Activated B cell treated with CpG ODN at 0.5 μM for 24 hours (primary cell): ENCODE measurements at regions not wholly inside any gene's neighbourhood (a gene's known extent, or its start where the extent isn't known, plus 50 kb on each side); places are given as distances from the start of the nearest gene placed in this dataset.

Source experiments
- ATAC-seq: fragments of 200-7000 bp; cut with Tn5 transposase; one replicate; pipeline ENCODE4 v1.10.0; 2021; ENCODE audit warnings: low read depth, mild to moderate bottlenecking, moderate library complexity
- CTCF ChIA-PET: fragments of 350-600 bp; sonication (Branson Sonifier 250); formaldehyde crosslinking; loops from one replicate; lab custom pipeline; 2021; ENCODE audit warnings: antibody characterized with exemption; lab: Charles Lee
- POLR2A ChIA-PET: fragments of 350-600 bp; sonication (Branson Sonifier 250); formaldehyde crosslinking; loops from one replicate; lab custom pipeline; 2021; ENCODE audit warnings: antibody characterized with exemption; lab: Charles Lee
- DNase-seq: peaks from one replicate; pipeline ENCODE4 v3.0.0; 2022
- H3K27ac Mint-ChIP-seq: one replicate; pipeline ENCODE4 v1.8.0; 2020; ENCODE audit warnings: mixed read lengths
- H3K27me3 Mint-ChIP-seq: one replicate; pipeline ENCODE4 v1.8.0; 2021; ENCODE audit warnings: mixed read lengths
- H3K36me3 Mint-ChIP-seq: one replicate; pipeline ENCODE4 v1.8.0; 2021; ENCODE audit warnings: low read depth, mixed read lengths
- H3K4me1 Mint-ChIP-seq: one replicate; pipeline ENCODE4 v1.8.0; 2021; ENCODE audit warnings: mixed read lengths
- H3K4me3 Mint-ChIP-seq: one replicate; pipeline ENCODE4 v1.8.0; 2020; ENCODE audit warnings: mild to moderate bottlenecking, mixed read lengths
- H3K9me3 Mint-ChIP-seq: one replicate; pipeline ENCODE4 v1.8.0; 2020; ENCODE audit warnings: mixed read lengths
- intact Hi-C: fragments of 100-400 bp; cut with micrococcal nuclease; formaldehyde crosslinking; loops from one replicate; pipeline ENCODE4 v1.15.1; 2024
- TF ChIP-seq, protein P1 (sequence below): fragments of 200-600 bp; IDR thresholded peaks from one replicate; pipeline ENCODE4 v1.8.0; 2022; ENCODE audit warnings: antibody characterized with exemption, mild to moderate bottlenecking

DNA sequence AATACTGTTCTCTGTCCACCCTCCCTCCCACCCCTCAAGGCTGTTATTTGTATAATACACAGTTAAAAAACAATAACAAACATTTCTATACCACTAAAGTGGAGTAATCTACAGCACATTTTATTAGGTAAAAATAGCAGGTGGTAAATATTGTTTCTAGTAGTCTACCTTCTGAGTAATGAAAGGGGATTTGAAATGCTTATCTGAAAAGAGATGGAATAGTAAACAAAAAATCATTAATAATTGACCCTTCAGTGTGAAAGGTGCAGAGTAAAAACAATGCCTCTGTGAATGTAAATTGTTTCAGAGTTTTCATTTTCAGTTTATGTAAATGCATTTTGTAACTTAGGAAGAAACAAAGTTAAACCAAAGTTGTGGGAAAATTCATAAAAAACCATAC lies 321.2 kb downstream of the SLC16A7 start:
- no peak overlapping the region for H3K4me3 Mint-ChIP-seq
- CTCF ChIA-PET, result no interaction called here
- no peaks in the 10 kb centered on the region for H3K27me3 Mint-ChIP-seq
- H3K4me1 Mint-ChIP-seq, result no peaks in the 10 kb centered on the region
- DNase-seq (no peak), ATAC-seq (no peak)
- H3K9me3 Mint-ChIP-seq, result peaks cover 3% of the 10 kb centered on the region
- POLR2A ChIA-PET, result no interaction called here
- H3K27ac Mint-ChIP-seq, result no peak overlapping the region
- intact Hi-C loops, result no loop called here
- H3K36me3 Mint-ChIP-seq, result no peaks in the 10 kb centered on the region
- TF ChIP-seq, protein P1, sequence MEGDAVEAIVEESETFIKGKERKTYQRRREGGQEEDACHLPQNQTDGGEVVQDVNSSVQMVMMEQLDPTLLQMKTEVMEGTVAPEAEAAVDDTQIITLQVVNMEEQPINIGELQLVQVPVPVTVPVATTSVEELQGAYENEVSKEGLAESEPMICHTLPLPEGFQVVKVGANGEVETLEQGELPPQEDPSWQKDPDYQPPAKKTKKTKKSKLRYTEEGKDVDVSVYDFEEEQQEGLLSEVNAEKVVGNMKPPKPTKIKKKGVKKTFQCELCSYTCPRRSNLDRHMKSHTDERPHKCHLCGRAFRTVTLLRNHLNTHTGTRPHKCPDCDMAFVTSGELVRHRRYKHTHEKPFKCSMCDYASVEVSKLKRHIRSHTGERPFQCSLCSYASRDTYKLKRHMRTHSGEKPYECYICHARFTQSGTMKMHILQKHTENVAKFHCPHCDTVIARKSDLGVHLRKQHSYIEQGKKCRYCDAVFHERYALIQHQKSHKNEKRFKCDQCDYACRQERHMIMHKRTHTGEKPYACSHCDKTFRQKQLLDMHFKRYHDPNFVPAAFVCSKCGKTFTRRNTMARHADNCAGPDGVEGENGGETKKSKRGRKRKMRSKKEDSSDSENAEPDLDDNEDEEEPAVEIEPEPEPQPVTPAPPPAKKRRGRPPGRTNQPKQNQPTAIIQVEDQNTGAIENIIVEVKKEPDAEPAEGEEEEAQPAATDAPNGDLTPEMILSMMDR, result no peak

DNA sequence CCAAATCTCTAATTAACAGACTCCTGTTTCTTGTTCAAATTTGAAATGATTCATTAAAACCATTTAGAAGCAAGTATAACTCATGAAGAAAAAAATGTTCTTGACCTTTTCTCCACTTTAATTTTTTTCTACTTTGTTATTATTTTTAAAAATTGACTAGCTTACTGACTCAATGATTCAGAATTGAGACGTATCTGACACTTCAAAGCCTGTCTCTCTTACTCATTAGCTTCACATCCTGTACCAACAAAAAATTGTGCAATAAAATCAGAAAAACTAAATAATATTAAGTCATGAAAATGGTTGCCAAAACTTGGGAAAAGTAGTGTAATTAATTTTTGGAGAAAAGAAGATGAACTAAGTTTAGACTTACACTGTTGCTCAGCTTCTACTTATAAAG lies 331.2 kb downstream of the SLC16A7 start:
- CTCF ChIA-PET, result no interaction called here
- H3K27me3 Mint-ChIP-seq, result no peaks in the 10 kb centered on the region
- H3K36me3 Mint-ChIP-seq, result no peaks in the 10 kb centered on the region
- no peak overlapping the region for H3K4me3 Mint-ChIP-seq
- H3K9me3 Mint-ChIP-seq, result peaks cover 5% of the 10 kb centered on the region
- DNase-seq, result no peak
- no peak for ATAC-seq
- POLR2A ChIA-PET, result no interaction called here
- H3K4me1 Mint-ChIP-seq, result no peaks in the 10 kb centered on the region
- TF ChIP-seq, protein P1, result no peak
- H3K27ac Mint-ChIP-seq, result no peak overlapping the region
- intact Hi-C loops, result no loop called here

DNA sequence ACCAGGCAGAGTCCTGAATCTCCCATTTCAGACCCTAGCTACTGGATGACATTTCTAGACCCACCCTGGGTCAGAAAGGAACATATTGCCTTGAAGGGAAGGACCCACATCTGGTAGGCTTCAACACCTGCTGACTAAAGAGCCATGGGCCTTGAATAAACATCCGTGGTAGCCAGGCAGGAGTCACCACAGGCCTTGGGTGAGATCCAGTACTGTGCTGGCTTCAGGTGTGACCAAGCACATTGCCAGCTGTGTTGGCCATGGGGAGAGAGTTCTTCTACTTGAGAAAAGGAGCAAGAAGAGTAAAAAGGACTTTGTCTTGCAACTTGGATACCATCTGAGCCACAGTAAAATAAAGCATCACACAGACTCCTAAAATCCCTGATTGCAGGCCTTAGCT lies 332.6 kb downstream of the SLC16A7 start:
- ChIA-PET CTCF (no interaction called here), POLR2A (no interaction called here)
- Mint-ChIP-seq H3K4me1 (no peaks in the 10 kb centered on the region), H3K27me3 (no peaks in the 10 kb centered on the region), H3K36me3 (no peaks in the 10 kb centered on the region), H3K27ac (no peak overlapping the region), H3K9me3 (peaks cover 5% of the 10 kb centered on the region), H3K4me3 (no peak overlapping the region)
- TF ChIP-seq, protein P1, result no peak
- ATAC-seq (no peak), DNase-seq (no peak)
- intact Hi-C loops, result no loop called here

DNA sequence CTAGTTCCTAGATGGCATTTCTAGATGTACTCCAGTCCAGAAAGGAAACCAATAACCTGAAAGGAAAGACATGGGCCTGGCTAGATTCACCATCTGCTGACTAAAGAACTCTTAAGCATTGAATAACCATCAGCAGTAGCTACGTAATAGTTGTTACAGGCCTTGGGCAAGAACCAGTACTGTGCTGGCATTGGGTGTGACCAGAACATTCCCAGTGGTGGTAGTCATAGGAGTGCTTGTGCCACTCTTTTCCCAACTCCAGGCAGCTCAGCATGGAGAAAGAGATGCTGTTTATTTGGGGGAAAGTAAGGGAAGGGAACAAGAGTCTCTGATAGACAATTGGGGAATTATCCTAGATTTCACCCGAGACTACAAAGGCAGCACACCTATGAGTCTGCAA lies 333.3 kb downstream of the SLC16A7 start:
- Mint-ChIP-seq H3K9me3 (peaks cover 5% of the 10 kb centered on the region), H3K27ac (no peak overlapping the region), H3K36me3 (no peaks in the 10 kb centered on the region), H3K4me3 (no peak overlapping the region), H3K4me1 (no peaks in the 10 kb centered on the region), H3K27me3 (no peaks in the 10 kb centered on the region)
- CTCF ChIA-PET, result no interaction called here
- TF ChIP-seq, protein P1, result no peak
- POLR2A ChIA-PET, result no interaction called here
- DNase-seq (no peak), ATAC-seq (no peak)
- intact Hi-C loops, result no loop called here

DNA sequence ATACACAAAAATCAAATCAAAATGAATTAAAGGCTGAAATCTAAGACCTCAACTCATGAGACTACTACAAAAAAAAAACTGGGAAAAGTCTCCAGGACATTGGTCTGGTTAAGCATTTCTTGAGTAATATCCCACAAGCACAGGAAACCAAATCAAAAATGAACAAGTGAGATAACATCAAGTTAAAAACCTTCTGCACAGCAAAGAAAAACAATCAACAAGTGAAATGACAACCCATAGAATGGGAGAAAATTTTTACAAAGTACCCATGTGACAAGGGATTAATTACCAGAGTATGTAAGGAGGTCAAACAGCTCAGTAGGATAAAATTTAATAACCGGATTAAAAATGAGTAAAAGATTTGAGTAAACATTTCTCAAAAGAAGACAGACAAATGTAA lies 338.7 kb downstream of the SLC16A7 start:
- no peak for DNase-seq
- no peaks in the 10 kb centered on the region for H3K4me1 Mint-ChIP-seq
- no peaks in the 10 kb centered on the region for H3K27me3 Mint-ChIP-seq
- TF ChIP-seq, protein P1, result no peak
- peaks cover 5% of the 10 kb centered on the region for H3K9me3 Mint-ChIP-seq
- no peaks in the 10 kb centered on the region for H3K36me3 Mint-ChIP-seq
- ChIA-PET POLR2A (no interaction called here), CTCF (no interaction called here)
- no peak for ATAC-seq
- intact Hi-C loops, result no loop called here
- H3K27ac Mint-ChIP-seq, result no peak overlapping the region
- H3K4me3 Mint-ChIP-seq, result no peak overlapping the region
